Activated T-cell treated with anti-CD3 and anti-CD28 coated beads for 4 hours (primary cell): ENCODE measurements at regions not wholly inside any gene's neighbourhood (a gene's known extent, or its start where the extent isn't known, plus 50 kb on each side); places are given as distances from the start of the nearest gene placed in this dataset.

Experiments used
- DNase-seq: peaks from one replicate; pipeline ENCODE4 v3.0.0-alpha.2; 2020

DNA sequence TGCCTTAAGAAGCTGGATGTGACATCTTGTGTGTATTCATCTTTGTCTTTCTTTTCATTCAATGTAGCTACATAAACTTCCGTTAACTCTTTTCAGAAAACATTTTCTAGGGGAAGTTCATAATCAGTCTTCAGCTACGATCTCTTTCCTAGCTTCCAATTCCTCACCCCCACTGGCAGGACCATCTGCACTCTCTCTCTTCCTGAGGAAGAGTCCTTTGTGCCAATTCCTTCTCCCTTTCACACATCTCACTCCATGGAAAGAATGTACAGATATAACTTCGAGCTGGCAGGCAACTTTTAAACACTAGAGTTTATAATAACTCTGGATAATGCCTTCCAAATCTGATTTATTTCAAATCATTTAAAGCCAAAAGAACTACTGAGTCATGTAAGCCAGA is 495.7 kb downstream of the GALC start:
- no peak for DNase-seq

- DNase-seq: no peak
Observed at GRCh38 chr14:87494010-87494409, 499.0 kb downstream of the GALC start.

GRCh38 chr14:87492561-87492960 is 500.4 kb downstream of the GALC start:
- DNase-seq: no peak

DNA sequence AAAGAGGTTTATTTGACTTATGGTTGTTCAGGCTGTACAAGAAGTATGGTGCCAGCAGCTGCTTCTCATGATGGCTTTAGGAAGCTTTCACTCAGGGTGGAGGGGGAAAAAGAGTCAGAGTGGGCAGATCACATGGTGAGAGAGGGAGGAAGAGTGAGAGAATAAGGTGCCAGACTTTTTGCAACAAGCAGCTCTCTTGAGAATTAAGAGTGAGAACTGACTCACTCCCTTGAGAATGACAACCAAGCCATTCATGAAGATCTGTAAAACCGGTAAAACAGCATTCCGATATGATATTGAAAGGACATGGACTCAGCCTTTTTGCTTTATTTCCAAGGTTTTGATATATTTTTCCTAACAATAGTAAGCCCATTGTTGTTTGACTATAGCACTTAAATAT is 501.2 kb downstream of the GALC start:
- DNase-seq: no peak

GRCh38 chr14:87489196-87489819 is 503.7 kb downstream of the GALC start:
- no peak for DNase-seq

DNA sequence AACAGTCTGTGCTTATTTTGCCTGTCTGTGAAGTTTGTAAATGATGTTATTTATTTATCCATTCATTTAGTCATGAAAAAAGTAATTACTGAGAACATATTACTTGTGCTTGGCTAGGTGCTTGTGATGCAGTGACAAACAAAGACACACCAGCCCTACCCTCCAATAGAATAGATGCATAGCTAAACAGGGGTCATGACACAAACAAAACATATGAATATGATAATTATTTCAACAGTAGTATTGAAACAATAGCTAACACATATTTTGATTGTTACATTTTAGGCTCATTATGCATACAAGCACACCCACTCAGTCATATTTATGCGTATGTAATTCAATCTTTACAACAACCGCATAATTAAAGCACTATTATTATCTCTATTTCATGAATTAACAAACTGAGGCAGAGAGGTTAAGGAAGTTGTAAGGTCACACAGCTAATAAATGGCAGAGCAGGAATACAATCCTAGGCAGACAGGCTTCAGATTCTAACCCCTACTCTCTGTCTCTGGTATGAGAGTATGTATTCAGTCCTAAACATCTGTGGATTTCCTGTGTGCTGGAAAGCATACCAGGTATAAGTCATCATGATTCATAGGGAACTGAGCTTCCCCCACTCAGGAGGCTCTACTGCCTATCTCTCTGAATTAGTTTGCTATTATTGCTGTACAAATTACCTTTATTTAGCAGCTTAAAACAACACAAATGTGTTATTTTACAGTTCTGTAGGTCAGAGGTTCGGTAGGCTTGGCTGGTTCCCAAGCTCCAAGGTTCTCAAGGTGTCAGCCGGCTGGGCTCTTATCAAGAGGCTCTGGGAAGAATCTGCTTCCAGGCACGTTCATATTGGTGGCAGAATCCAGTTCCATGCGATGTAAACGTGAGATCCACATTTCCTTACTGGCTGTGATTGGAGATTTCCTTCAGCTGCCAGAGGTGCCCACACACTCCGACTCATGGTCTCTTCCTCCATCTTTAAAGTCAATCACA is 509.4 kb downstream of the GALC start:
- DNase-seq: no peak

GRCh38 chr14:87468531-87468930 is 524.5 kb downstream of the GALC start:
- DNase-seq: no peak

DNA sequence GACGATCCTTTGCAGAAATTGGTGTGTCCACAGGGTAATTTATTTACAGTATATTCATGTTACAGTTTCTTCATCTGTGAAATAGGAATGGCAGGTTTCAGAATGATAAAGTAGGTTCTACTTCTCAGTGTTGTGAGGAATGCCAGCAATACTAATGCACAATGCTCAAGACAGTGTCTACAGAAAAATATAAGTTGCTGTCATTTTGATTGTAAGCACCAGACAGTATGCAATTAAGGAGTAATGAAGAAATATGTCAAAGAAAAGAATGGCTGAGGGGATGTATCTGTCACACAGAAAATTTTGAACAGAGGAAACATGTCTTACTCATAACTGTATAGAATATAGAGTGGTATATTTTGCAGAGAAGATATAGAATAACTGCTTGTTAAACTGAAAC is 525.4 kb downstream of the GALC start:
- DNase-seq: no peak

- DNase-seq: no peak
Observed at GRCh38 chr14:87465770-87466169, 527.2 kb downstream of the GALC start.

- DNase-seq: no peak
Observed at GRCh38 chr14:87461704-87462103, 531.3 kb downstream of the GALC start.

- DNase-seq: no peak
Observed at GRCh38 chr14:87457720-87458119, 535.3 kb downstream of the GALC start.

- DNase-seq: no peak
Observed at GRCh38 chr14:87450193-87450592, 542.8 kb downstream of the GALC start.

DNA sequence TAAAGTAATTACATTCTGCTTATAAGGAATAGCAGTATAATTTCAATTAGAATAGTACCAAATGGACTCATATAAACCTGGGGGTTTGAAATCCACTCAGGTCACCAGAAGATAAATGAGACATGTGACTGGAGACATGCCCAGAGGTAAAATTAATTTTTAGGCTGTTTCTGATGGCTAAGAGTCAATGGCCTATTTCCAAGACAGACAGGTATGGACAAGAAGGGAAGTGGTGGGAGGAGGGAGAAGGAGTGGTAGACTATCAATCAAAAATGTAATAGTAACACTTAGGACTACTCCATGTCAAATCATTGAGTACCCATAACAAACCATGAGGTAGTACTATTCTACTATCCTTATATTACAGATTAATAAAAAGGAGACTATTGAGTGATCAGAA is 544.0 kb downstream of the GALC start:
- no peak for DNase-seq

DNA sequence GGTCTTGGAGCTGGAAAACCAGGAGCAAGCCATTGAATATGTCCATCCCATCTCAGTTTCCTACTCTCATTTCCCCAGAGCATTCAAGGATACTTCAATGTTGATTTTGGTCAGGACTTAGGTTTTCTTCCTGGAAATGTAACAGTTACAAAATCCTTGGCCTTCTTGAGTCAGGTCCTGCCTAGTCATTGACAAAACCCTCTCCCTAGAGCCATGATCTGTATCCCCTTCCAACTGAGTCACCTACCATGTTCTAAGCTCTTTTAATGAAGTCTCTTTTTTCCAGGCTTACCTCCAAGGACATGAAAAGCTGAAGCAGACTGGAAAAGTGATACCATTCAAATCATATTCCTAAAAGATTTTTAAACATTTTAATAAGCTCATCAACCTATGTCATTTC is 549.2 kb downstream of the GALC start:
- no peak for DNase-seq

- no peak for DNase-seq
Observed at GRCh38 chr14:87443039-87443438, 549.9 kb downstream of the GALC start.

DNA sequence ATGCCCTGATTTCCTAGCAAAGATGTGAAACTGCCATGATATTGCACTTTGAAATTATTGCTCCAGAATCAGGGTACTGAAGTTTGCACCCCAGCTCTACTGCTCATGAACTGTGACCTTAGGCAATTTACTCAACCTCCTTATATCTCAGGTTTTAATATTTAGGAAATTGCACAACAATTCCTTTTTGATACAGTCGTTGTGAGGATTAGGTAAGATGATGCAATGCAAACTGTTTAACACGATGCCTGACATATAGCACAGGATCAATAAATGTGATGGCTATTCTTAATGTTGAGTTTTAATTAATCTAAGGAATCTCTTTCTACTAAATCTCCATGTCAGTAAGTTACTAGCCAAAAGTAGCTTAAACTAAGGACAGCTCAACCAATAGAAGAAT is 555.8 kb downstream of the GALC start:
- DNase-seq: no peak

- DNase-seq: no peak
Observed at GRCh38 chr14:87434680-87435079, 558.3 kb downstream of the GALC start.

- no peak for DNase-seq
Observed at GRCh38 chr14:87434011-87434410, 559.0 kb downstream of the GALC start.

GRCh38 chr14:87432698-87433097 is 560.3 kb downstream of the GALC start:
- DNase-seq: no peak

DNA sequence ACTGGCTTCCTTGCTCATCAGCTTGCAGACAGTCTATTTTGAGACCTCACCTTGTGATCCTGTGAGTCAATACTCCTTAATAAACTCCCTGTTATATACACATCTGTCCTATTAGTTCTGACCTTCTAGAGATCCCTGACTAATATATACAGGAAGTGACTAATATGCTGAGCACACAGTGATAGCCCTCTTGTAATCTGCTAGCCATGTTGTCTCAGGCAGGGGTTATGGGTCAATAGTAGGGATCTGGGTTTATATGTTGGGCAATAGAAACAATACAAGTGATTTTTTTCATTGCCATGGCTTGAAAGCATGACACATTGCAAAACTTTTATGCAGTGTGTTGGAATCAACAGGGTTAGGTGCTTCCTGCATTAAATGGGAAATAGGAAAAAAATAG is 562.2 kb downstream of the GALC start:
- no peak for DNase-seq

DNA sequence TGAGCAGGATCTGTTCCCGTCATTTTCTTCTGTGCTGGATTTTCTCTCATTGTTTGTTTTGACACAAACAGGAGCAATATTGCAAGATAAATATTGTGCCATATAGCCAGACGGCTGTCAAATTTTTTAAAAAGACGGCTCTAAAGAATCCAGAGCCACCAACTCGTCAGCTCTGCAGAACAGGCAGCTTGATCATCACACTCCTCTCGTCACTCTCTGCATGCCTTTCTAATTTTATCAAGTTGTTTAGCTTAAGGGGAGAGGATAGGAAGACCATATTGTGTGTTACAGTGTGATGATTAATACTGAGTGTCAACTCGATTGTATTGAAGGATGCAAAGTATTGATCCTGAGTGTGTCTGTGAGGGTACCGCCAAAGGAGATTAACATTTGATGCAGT is 562.8 kb downstream of the GALC start:
- no peak for DNase-seq

DNA sequence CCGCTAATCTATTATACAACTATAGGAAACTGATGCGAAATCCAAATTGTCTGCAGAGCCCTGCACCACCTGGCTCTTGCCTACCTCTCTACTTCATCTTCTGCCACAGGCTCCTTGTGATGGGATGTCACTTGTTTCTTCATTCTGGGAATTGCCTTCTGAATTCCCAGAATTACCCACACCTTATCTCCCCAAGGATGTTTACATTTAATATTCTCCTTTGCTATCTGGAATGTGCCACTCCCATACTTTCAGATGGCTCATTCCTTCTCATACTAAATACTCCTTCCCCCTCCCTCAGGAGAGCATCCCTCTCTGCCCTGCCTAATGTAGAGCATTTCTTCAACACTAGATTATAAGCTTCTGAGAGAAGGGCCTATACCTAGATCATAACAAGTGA is 573.1 kb downstream of the GALC start:
- DNase-seq: no peak

- DNase-seq: no peak
Observed at GRCh38 chr14:87411370-87411769, 581.6 kb downstream of the GALC start.

DNA sequence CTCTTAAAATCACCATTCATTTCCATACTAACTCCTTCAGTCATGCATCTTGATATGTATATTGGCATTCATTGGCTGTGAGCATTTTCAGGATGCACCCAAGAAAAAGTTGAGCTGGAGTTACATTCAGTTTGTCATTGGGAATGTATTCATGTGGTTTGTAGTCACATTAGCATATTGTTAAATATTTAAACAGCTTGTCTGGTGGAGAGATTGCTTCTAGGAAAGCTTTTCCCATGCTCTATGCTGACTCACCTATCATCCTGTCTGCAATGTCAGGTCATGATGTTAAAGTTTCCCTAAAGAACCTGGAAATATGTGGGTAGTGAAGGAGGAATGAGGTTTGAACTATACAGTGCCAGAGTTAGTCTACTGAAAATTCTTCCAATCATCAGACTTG is 583.6 kb downstream of the GALC start:
- DNase-seq: no peak

DNA sequence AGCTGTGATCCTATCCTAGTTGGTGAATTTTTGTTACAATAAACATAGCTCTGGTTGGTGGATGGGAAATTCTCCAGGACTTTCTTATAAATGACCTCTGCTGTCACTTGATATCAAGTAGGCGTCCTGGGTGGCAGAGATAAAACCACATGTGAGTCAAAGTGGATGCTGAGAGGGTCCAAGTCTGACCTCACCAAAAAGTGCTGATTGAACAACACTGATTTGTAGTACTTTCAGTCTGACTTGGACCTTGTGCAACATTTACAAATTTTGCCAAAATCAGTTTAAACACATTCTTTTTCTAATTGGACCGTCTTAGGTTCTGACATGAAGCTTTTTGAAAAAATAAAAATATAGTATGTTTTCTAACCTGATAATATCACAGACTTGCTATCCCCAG is 585.6 kb downstream of the GALC start:
- DNase-seq: no peak
